ENCODE measurements at regions not wholly inside any gene's neighbourhood (a gene's known extent, or its start where the extent isn't known, plus 50 kb on each side); places are given as distances from the start of the nearest gene placed in this dataset.
"Not testable (repeated sequence)": the region's sequence is repeated elsewhere in the genome, so short reads cannot be mapped to it uniquely, and the experiment has no call there.

DNA sequence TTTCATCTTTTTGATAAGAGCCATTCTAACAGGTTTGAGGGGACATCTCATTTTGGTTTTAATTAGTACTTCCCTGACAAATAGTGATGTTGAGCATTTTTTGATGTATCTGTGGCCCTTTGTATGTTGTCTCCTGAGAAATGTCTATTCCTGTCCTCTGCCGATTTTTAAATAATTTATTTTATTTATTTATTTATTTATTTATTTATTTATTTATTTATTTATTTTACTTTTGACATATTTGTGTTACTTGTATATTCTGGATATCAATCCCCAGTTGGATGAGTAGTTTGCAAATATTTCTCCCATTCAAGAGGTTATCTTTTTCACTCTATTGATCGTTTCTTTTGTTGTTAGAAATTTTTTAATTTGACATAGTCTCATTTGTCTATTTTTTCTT, 133.9 kb downstream of the OR4F15 start:
- TF ChIP-seq CTCF (conservative IDR thresholded peaks at IDR 0.05; ENCODE audit: low read length); EZH2phosphoT487 (IDR thresholded peaks at IDR 0.05; ENCODE audit: borderline replicate concordance): not testable (repeated sequence)
